ENCODE measurements at regions not wholly inside any gene's neighbourhood (a gene's known extent, or its start where the extent isn't known, plus 50 kb on each side); places are given as distances from the start of the nearest gene placed in this dataset.

- H3K4me3 ChIP-seq (ENCODE audit: low read depth, poor library complexity, severe bottlenecking), result no peak overlapping the region
- WGBS, 2 donors, result 82 to 85% methylated on average over 3 of the region's 3 CpGs
- TF ChIP-seq CTCF (IDR thresholded peaks at IDR 0.05) (no peak), POLR2A (IDR thresholded peaks at IDR 0.05) (no peak)
- no peak for DNase-seq (ENCODE audit: low spot score in 2 of 2)
- intact Hi-C loops (cut with DNase I; ENCODE audit: low total_unique reads), result no loop called here
Observed at GRCh38 chr18:61718944-61719343, 173.9 kb downstream of the RNF152 start.

- 97 to 98% methylated on average over 1 of the region's 1 CpG for WGBS, 2 donors
- intact Hi-C loops (cut with DNase I; ENCODE audit: low total_unique reads), result no loop called here
- H3K4me3 ChIP-seq (ENCODE audit: low read depth, poor library complexity, severe bottlenecking), result no peak overlapping the region
- TF ChIP-seq CTCF (IDR thresholded peaks at IDR 0.05) (no peak), POLR2A (IDR thresholded peaks at IDR 0.05) (no peak)
- no peak for DNase-seq (ENCODE audit: low spot score in 2 of 2)
Observed at GRCh38 chr18:61714421-61714820, 178.4 kb downstream of the RNF152 start.

GRCh38 chr18:61713502-61713901 lies 179.3 kb downstream of the RNF152 start:
- intact Hi-C loops (cut with DNase I; ENCODE audit: low total_unique reads), result no loop called here
- DNase-seq (ENCODE audit: low spot score in 2 of 2), result no peak
- TF ChIP-seq POLR2A (IDR thresholded peaks at IDR 0.05), result no peak
- TF ChIP-seq CTCF (IDR thresholded peaks at IDR 0.05), result no peak
- H3K4me3 ChIP-seq (ENCODE audit: low read depth, poor library complexity, severe bottlenecking), result no peak overlapping the region

GRCh38 chr18:61710082-61710620 lies 182.7 kb downstream of the RNF152 start:
- no peak for DNase-seq (ENCODE audit: low spot score in 2 of 2)
- WGBS, 2 donors, result 72 to 100% methylated on average over 1 of the region's 1 CpG
- H3K4me3 ChIP-seq (ENCODE audit: low read depth, poor library complexity, severe bottlenecking), result no peak overlapping the region
- TF ChIP-seq CTCF (IDR thresholded peaks at IDR 0.05) (no peak), POLR2A (IDR thresholded peaks at IDR 0.05) (no peak)
- intact Hi-C loops (cut with DNase I; ENCODE audit: low total_unique reads), result no loop called here

GRCh38 chr18:61706276-61706915 lies 186.4 kb downstream of the RNF152 start:
- TF ChIP-seq CTCF (IDR thresholded peaks at IDR 0.05) (no peak), POLR2A (IDR thresholded peaks at IDR 0.05) (no peak)

GRCh38 chr18:61703508-61703907 lies 189.3 kb downstream of the RNF152 start:
- no peak for DNase-seq (ENCODE audit: low spot score in 2 of 2)
- intact Hi-C loops (cut with DNase I; ENCODE audit: low total_unique reads), result no loop called here
- no peak overlapping the region for H3K4me3 ChIP-seq (ENCODE audit: low read depth, poor library complexity, severe bottlenecking)
- TF ChIP-seq POLR2A (IDR thresholded peaks at IDR 0.05), result no peak
- TF ChIP-seq CTCF (IDR thresholded peaks at IDR 0.05), result no peak

More at GRCh38 chr18:61706276-61706915, 186.4 kb downstream of the RNF152 start:
- no peak for DNase-seq (ENCODE audit: low spot score in 2 of 2)
- WGBS, 2 donors, result 67 to 71% methylated on average over 3 of the region's 3 CpGs
- no peak overlapping the region for H3K4me3 ChIP-seq (ENCODE audit: low read depth, poor library complexity, severe bottlenecking)
- intact Hi-C loops (cut with DNase I; ENCODE audit: low total_unique reads), result no loop called here
